Natural killer cell (primary cell): ENCODE measurements at regions not wholly inside any gene's neighbourhood (a gene's known extent, or its start where the extent isn't known, plus 50 kb on each side); places are given as distances from the start of the nearest gene placed in this dataset.

ENCODE experiments used
- ATAC-seq, 3 donors: fragments of 150-1000 bp in 2 of 3; fragments of 200-7000 bp in 1 of 3; cut with Tn5 transposase; 1 replicate in 1 of 3; 2 replicates in 2 of 3; pipeline ENCODE4 v1.10.0; 2021; ENCODE audit warnings: mild to moderate bottlenecking in 2 of 3, moderate library complexity in 2 of 3
- DNase-seq, 2 donors: peaks; one replicate each; pipeline versions ENCODE4 v3.0.0 to v3.0.0-alpha.2; 2013 to 2021; ENCODE audit warnings: mixed read lengths in 1 of 2
- H3K27ac ChIP-seq: one replicate; pipeline ENCODE4 v1.5.1; 2013; ENCODE audit warnings: mild to moderate bottlenecking, low read length
- H3K27me3 ChIP-seq: one replicate; pipeline ENCODE4 v1.6.1; 2013; ENCODE audit warnings: low read length; ENCODE audit not compliant: control insufficient read depth, insufficient read depth
- H3K36me3 ChIP-seq: one replicate; pipeline ENCODE4 v1.6.1; 2013; ENCODE audit warnings: low read length; ENCODE audit not compliant: control insufficient read depth, insufficient read depth
- H3K4me1 ChIP-seq: one replicate; pipeline ENCODE4 v1.6.1; 2013; ENCODE audit warnings: low read length; ENCODE audit not compliant: control insufficient read depth, insufficient read depth
- H3K4me3 ChIP-seq: one replicate; pipeline ENCODE4 v1.5.1; 2013; ENCODE audit warnings: low read length
- H3K9me3 ChIP-seq: one replicate; pipeline ENCODE4 v1.6.1; 2013; ENCODE audit warnings: low read length; ENCODE audit not compliant: control insufficient read depth, insufficient read depth
- H3K27ac Mint-ChIP-seq, 2 donors: one replicate each; pipeline ENCODE4 v1.8.0; 2022; ENCODE audit warnings: mild to moderate bottlenecking in 2 of 2, mixed read lengths in 2 of 2, moderate library complexity in 1 of 2
- H3K27me3 Mint-ChIP-seq, 2 donors: one replicate each; pipeline ENCODE4 v1.8.0; 2022; ENCODE audit warnings: low read depth in 2 of 2, mixed read lengths in 2 of 2
- H3K36me3 Mint-ChIP-seq: one replicate; pipeline ENCODE4 v1.8.0; 2022; ENCODE audit warnings: mixed read lengths
- H3K4me1 Mint-ChIP-seq, 2 donors: one replicate each; pipeline ENCODE4 v1.8.0; 2022; ENCODE audit warnings: mixed read lengths in 2 of 2
- H3K4me3 Mint-ChIP-seq: one replicate; pipeline ENCODE4 v1.8.0; 2022; ENCODE audit warnings: mild to moderate bottlenecking, moderate library complexity, mixed read lengths
- H3K9me3 Mint-ChIP-seq, 2 donors: one replicate each; pipeline ENCODE4 v1.8.0; 2022; ENCODE audit warnings: mixed read lengths in 2 of 2
- WGBS: methylation state at CpG from one replicate; pipeline ENCODE4 v1.1.7; 2013; ENCODE audit warnings: missing lambda C conversion rate; ENCODE audit not compliant: insufficient coverage; 5-methylcytosine and 5-hydroxymethylcytosine counted together
- intact Hi-C: fragments of 100-400 bp; cut with micrococcal nuclease; formaldehyde crosslinking; loops from one replicate; pipeline ENCODE4 v1.14.2; 2022
- TF ChIP-seq, protein P1 (sequence below): fragments of 200-600 bp; IDR thresholded peaks from one replicate; pipeline ENCODE4 v1.8.0; 2022; ENCODE audit warnings: antibody characterized with exemption

- intact Hi-C loops = no loop called here
- Histone ChIP-seq H3K4me1 (no peaks in the 10 kb centered on the region), H3K27ac (no peak overlapping the region), H3K36me3 (no peaks in the 10 kb centered on the region), H3K4me3 (no peak overlapping the region), H3K27me3 (no peaks in the 10 kb centered on the region), H3K9me3 (no peaks in the 10 kb centered on the region)
- TF ChIP-seq, protein P1, sequence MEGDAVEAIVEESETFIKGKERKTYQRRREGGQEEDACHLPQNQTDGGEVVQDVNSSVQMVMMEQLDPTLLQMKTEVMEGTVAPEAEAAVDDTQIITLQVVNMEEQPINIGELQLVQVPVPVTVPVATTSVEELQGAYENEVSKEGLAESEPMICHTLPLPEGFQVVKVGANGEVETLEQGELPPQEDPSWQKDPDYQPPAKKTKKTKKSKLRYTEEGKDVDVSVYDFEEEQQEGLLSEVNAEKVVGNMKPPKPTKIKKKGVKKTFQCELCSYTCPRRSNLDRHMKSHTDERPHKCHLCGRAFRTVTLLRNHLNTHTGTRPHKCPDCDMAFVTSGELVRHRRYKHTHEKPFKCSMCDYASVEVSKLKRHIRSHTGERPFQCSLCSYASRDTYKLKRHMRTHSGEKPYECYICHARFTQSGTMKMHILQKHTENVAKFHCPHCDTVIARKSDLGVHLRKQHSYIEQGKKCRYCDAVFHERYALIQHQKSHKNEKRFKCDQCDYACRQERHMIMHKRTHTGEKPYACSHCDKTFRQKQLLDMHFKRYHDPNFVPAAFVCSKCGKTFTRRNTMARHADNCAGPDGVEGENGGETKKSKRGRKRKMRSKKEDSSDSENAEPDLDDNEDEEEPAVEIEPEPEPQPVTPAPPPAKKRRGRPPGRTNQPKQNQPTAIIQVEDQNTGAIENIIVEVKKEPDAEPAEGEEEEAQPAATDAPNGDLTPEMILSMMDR = no peak
- Mint-ChIP-seq H3K27ac (no peak overlapping the region), H3K9me3 (no peaks in the 10 kb centered on the region), H3K27me3 (peaks cover 0 to 3% of the 10 kb centered on the region in 2 donors), H3K4me3 (no peak overlapping the region), H3K4me1 (no peaks in the 10 kb centered on the region), H3K36me3 (no peaks in the 10 kb centered on the region)
- ATAC-seq (no peak), DNase-seq (no peak)
- WGBS = 82% methylated on average over 10 of the region's 10 CpGs
Observed at GRCh38 chr2:238570391-238570790, 143.7 kb downstream of the ASB1 start.

DNA sequence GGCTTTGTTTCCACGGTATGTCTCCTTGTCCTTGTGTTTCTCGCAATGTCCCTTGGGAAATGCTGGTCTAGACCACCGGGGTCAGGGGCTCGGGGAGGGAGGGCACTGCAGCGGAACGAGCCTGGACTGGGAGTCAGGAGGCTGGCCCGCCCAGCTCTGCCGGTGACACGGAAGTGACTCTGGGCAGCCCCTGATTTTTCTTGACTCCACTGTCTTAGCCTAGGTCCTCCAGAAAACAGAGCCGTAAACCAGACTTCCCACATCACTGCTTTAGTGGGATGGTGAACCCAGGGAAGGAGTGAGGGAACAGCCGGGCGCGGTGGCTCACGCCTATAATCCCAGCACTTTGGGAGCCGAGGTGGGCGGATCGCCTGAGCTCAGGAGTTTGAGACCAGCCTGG, 144.2 kb downstream of the ASB1 start:
- no peaks in the 10 kb centered on the region for H3K27me3 ChIP-seq
- intact Hi-C loops = no loop called here
- H3K27ac ChIP-seq = no peak overlapping the region
- Mint-ChIP-seq H3K27me3 (peaks cover 0 to 6% of the 10 kb centered on the region in 2 donors), H3K27ac (no peak overlapping the region), H3K36me3 (no peaks in the 10 kb centered on the region), H3K9me3 (no peaks in the 10 kb centered on the region), H3K4me3 (no peak overlapping the region), H3K4me1 (no peaks in the 10 kb centered on the region)
- H3K36me3 ChIP-seq = no peaks in the 10 kb centered on the region
- no peak overlapping the region for H3K4me3 ChIP-seq
- H3K4me1 ChIP-seq = no peaks in the 10 kb centered on the region
- DNase-seq = no peak
- H3K9me3 ChIP-seq = no peaks in the 10 kb centered on the region
- TF ChIP-seq, protein P1 = no peak
- WGBS = 88% methylated on average over 17 of the region's 17 CpGs
- ATAC-seq = no peak

- Histone ChIP-seq H3K27me3 (no peaks in the 10 kb centered on the region), H3K9me3 (no peaks in the 10 kb centered on the region), H3K36me3 (no peaks in the 10 kb centered on the region), H3K4me3 (no peak overlapping the region), H3K27ac (no peak overlapping the region), H3K4me1 (no peaks in the 10 kb centered on the region)
- TF ChIP-seq, protein P1 = no peak
- 85% methylated on average over 12 of the region's 14 CpGs for WGBS
- Mint-ChIP-seq H3K36me3 (no peaks in the 10 kb centered on the region), H3K4me1 (no peaks in the 10 kb centered on the region), H3K27me3 (peaks cover 0 to 6% of the 10 kb centered on the region in 2 donors), H3K27ac (no peak overlapping the region), H3K9me3 (no peaks in the 10 kb centered on the region), H3K4me3 (no peak overlapping the region)
- no peak for ATAC-seq
- intact Hi-C loops = no loop called here
- DNase-seq = no peak
Observed at GRCh38 chr2:238571661-238572372, 145.1 kb downstream of the ASB1 start.
